ENCODE measurements at regions not wholly inside any gene's neighbourhood (a gene's known extent, or its start where the extent isn't known, plus 50 kb on each side); places are given as distances from the start of the nearest gene placed in this dataset.

- intact Hi-C loops (cut with micrococcal nuclease; ENCODE audit: unreplicated experiment): no loop called here
- no peaks in the 10 kb centered on the region for H3K27me3 ChIP-seq (replicated peaks; ENCODE audit: insufficient read depth, low read depth, low read length, poor library complexity)
- ChIA-PET POLR2A (ENCODE audit: low non-redundant PET) (no interaction called here), CTCF (no interaction called here)
- no TSS peak for BruUV-seq (replicated peaks)
- no peak overlapping the region for H3K27ac ChIP-seq (ENCODE audit: low read depth, low read length, poor library complexity, severe bottlenecking)
- H3K36me3 ChIP-seq (ENCODE audit: insufficient read depth, low read length, poor library complexity, severe bottlenecking): no peaks in the 10 kb centered on the region
- TF ChIP-seq EZH2 (IDR thresholded peaks at IDR 0.05; ENCODE audit: borderline replicate concordance, low read depth, low read length, poor library complexity, severe bottlenecking) (no peak), CTCF (conservative IDR thresholded peaks at IDR 0.05; ENCODE audit: low read depth, low read length) (no peak)
- no peaks in the 10 kb centered on the region for H3K9me3 ChIP-seq (ENCODE audit: low read depth, low read length, poor library complexity, severe bottlenecking)
- H3K4me1 ChIP-seq (ENCODE audit: insufficient read depth, low read length, poor library complexity, severe bottlenecking): no peaks in the 10 kb centered on the region
- DNase-seq (ENCODE audit: low spot score): no peak
- no peak overlapping the region for H3K4me3 ChIP-seq (ENCODE audit: low read depth, low read length, poor library complexity, severe bottlenecking)
These were observed 514.9 kb downstream of the SLITRK6 start for GRCh38 chr13:85284349-85284748.

- no peak for DNase-seq (ENCODE audit: low spot score)
- no peaks in the 10 kb centered on the region for H3K9me3 ChIP-seq (ENCODE audit: low read depth, low read length, poor library complexity, severe bottlenecking)
- H3K27ac ChIP-seq (ENCODE audit: low read depth, low read length, poor library complexity, severe bottlenecking): no peak overlapping the region
- no peaks in the 10 kb centered on the region for H3K4me1 ChIP-seq (ENCODE audit: insufficient read depth, low read length, poor library complexity, severe bottlenecking)
- TF ChIP-seq CTCF (conservative IDR thresholded peaks at IDR 0.05; ENCODE audit: low read depth, low read length): no peak
- TF ChIP-seq EZH2 (IDR thresholded peaks at IDR 0.05; ENCODE audit: borderline replicate concordance, low read depth, low read length, poor library complexity, severe bottlenecking): no peak
- no peaks in the 10 kb centered on the region for H3K27me3 ChIP-seq (replicated peaks; ENCODE audit: insufficient read depth, low read depth, low read length, poor library complexity)
- BruUV-seq (replicated peaks): no TSS peak
- CTCF ChIA-PET: no interaction called here
- no peak overlapping the region for H3K4me3 ChIP-seq (ENCODE audit: low read depth, low read length, poor library complexity, severe bottlenecking)
- intact Hi-C loops (cut with micrococcal nuclease; ENCODE audit: unreplicated experiment): no loop called here
- no peaks in the 10 kb centered on the region for H3K36me3 ChIP-seq (ENCODE audit: insufficient read depth, low read length, poor library complexity, severe bottlenecking)
- POLR2A ChIA-PET (ENCODE audit: low non-redundant PET): no interaction called here
These were observed 515.8 kb downstream of the SLITRK6 start for GRCh38 chr13:85283408-85283807.

- no peaks in the 10 kb centered on the region for H3K9me3 ChIP-seq (ENCODE audit: low read depth, low read length, poor library complexity, severe bottlenecking)
- no peaks in the 10 kb centered on the region for H3K27me3 ChIP-seq (replicated peaks; ENCODE audit: insufficient read depth, low read depth, low read length, poor library complexity)
- no TSS peak for BruUV-seq (replicated peaks)
- peaks cover under 1% of the 10 kb centered on the region for H3K4me1 ChIP-seq (ENCODE audit: insufficient read depth, low read length, poor library complexity, severe bottlenecking)
- ChIA-PET POLR2A (ENCODE audit: low non-redundant PET) (no interaction called here), CTCF (no interaction called here)
- H3K27ac ChIP-seq (ENCODE audit: low read depth, low read length, poor library complexity, severe bottlenecking): no peak overlapping the region
- H3K4me3 ChIP-seq (ENCODE audit: low read depth, low read length, poor library complexity, severe bottlenecking): no peak overlapping the region
- no peaks in the 10 kb centered on the region for H3K36me3 ChIP-seq (ENCODE audit: insufficient read depth, low read length, poor library complexity, severe bottlenecking)
- intact Hi-C loops (cut with micrococcal nuclease; ENCODE audit: unreplicated experiment): no loop called here
- TF ChIP-seq CTCF (conservative IDR thresholded peaks at IDR 0.05; ENCODE audit: low read depth, low read length) (no peak), EZH2 (IDR thresholded peaks at IDR 0.05; ENCODE audit: borderline replicate concordance, low read depth, low read length, poor library complexity, severe bottlenecking) (no peak)
- DNase-seq (ENCODE audit: low spot score): no peak
These were observed 516.3 kb downstream of the SLITRK6 start for GRCh38 chr13:85282876-85283275.
